ENCODE measurements at regions not wholly inside any gene's neighbourhood (a gene's known extent, or its start where the extent isn't known, plus 50 kb on each side); places are given as distances from the start of the nearest gene placed in this dataset.

DNA sequence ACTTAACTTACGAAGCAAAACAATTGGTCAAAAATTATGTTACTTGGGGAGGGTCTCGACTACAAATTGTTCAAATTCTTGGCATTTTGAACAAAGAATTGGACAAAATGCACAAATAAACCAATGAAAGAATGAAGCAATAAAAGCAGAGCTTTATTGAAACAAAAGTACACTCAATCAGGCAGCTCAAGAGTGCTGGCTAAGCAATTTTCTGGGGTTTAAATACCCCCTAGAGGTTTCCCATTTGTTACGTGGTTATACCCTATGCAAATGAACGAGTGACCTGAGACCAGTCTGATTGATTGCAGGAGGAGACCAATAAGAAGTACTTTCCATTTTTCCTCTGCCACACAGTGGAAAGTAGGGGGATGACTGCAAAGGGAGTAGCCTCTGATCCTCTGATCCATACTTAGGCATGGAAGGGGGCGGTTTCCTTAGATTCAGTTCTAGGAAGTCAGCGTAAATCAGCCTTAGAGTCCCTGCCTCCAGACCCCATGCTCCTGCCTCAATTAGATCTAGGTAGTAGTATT lies 228.6 kb downstream of the EFNB2 start:
- H3K4me3 ChIP-seq (ENCODE audit: low read length in 2 of 2), result no peak overlapping the region
- no peaks in the 10 kb centered on the region for H3K36me3 ChIP-seq (ENCODE audit: control insufficient read depth in 2 of 2, insufficient read depth in 2 of 2, low read length in 2 of 2)
- no peaks in the 10 kb centered on the region for H3K27me3 ChIP-seq (ENCODE audit: control insufficient read depth in 1 of 2, insufficient read depth in 2 of 2, low read length in 2 of 2)
- H3K9ac ChIP-seq (ENCODE audit: low read length in 2 of 2), result no peak overlapping the region
- no peaks in the 10 kb centered on the region for H3K9me3 ChIP-seq (ENCODE audit: control insufficient read depth in 2 of 2, low read length in 2 of 2)
- no peaks in the 10 kb centered on the region for H3K4me1 ChIP-seq (ENCODE audit: control insufficient read depth, insufficient read depth, low read length)
- H3K27ac ChIP-seq (ENCODE audit: low read length), result no peak overlapping the region

DNA sequence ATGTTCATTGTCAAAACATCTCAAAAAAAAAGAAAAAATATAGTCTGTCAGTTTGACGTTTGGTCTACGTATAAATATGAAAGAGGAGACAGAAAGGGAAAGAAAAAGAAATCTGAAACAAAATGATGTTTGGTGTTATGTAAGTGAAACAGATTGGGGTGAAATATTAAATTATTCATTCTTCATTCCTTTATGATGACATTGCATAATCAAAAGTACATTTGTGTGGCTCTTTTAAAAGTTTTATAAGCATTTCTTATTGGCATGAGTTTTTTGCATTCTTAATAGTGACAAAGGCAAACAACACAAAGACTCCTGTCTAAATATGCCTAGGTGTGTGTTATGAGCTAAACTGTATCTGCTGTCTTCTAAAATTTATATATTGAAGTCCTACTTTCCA lies 232.6 kb downstream of the EFNB2 start:
- Histone ChIP-seq H3K4me1 (ENCODE audit: control insufficient read depth, insufficient read depth, low read length) (no peaks in the 10 kb centered on the region), H3K27ac (ENCODE audit: low read length) (no peak overlapping the region), H3K36me3 (ENCODE audit: control insufficient read depth in 2 of 2, insufficient read depth in 2 of 2, low read length in 2 of 2) (no peaks in the 10 kb centered on the region), H3K9ac (ENCODE audit: low read length in 2 of 2) (no peak overlapping the region), H3K27me3 (ENCODE audit: control insufficient read depth in 1 of 2, insufficient read depth in 2 of 2, low read length in 2 of 2) (no peaks in the 10 kb centered on the region), H3K4me3 (ENCODE audit: low read length in 2 of 2) (no peak overlapping the region), H3K9me3 (ENCODE audit: control insufficient read depth in 2 of 2, low read length in 2 of 2) (no peaks in the 10 kb centered on the region)

DNA sequence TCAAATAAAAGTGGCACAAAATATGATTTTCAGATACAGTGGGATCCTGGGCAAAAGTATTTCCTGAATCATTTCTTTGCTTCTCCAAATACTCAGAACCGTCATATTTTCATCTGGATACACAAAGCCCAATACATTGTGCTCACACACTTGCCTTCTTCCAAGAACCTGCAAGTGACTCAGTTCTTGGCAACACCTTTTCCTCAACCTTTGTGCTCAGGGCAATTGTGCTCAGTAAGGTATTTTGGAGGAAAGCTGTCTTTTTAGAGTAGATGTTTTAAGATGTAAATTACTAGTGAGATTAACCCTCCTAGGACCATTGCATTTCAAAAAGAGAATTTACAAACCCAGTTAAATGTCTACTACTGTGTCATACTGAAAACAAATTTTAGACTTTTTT lies 233.5 kb downstream of the EFNB2 start:
- Histone ChIP-seq H3K9me3 (ENCODE audit: control insufficient read depth in 2 of 2, low read length in 2 of 2) (no peaks in the 10 kb centered on the region), H3K27me3 (ENCODE audit: control insufficient read depth in 1 of 2, insufficient read depth in 2 of 2, low read length in 2 of 2) (no peaks in the 10 kb centered on the region), H3K36me3 (ENCODE audit: control insufficient read depth in 2 of 2, insufficient read depth in 2 of 2, low read length in 2 of 2) (no peaks in the 10 kb centered on the region), H3K9ac (ENCODE audit: low read length in 2 of 2) (no peak overlapping the region), H3K4me3 (ENCODE audit: low read length in 2 of 2) (no peak overlapping the region), H3K27ac (ENCODE audit: low read length) (no peak overlapping the region), H3K4me1 (ENCODE audit: control insufficient read depth, insufficient read depth, low read length) (no peaks in the 10 kb centered on the region)

DNA sequence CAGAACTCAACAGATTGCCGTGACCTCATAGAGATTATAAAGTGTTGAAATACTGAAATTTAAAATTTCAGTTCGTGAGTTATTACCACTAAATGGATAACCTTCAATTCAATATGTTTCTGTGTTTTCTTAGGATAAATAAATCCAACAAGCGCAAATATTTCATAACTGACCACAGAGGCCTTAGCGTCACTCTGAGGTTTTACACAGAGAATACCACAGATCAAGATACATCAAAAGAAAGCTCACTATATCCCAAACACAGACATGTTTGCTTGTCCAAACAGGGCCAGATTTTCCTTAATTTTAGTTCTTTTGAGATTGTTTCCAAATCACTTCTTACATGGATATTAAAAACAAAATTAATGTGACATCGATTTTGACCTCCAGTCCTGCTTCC lies 235.8 kb downstream of the EFNB2 start:
- no peaks in the 10 kb centered on the region for H3K27me3 ChIP-seq (ENCODE audit: control insufficient read depth in 1 of 2, insufficient read depth in 2 of 2, low read length in 2 of 2)
- no peaks in the 10 kb centered on the region for H3K9me3 ChIP-seq (ENCODE audit: control insufficient read depth in 2 of 2, low read length in 2 of 2)
- H3K9ac ChIP-seq (ENCODE audit: low read length in 2 of 2), result no peak overlapping the region
- H3K4me3 ChIP-seq (ENCODE audit: low read length in 2 of 2), result no peak overlapping the region
- H3K4me1 ChIP-seq (ENCODE audit: control insufficient read depth, insufficient read depth, low read length), result no peaks in the 10 kb centered on the region
- H3K36me3 ChIP-seq (ENCODE audit: control insufficient read depth in 2 of 2, insufficient read depth in 2 of 2, low read length in 2 of 2), result no peaks in the 10 kb centered on the region
- no peak overlapping the region for H3K27ac ChIP-seq (ENCODE audit: low read length)

DNA sequence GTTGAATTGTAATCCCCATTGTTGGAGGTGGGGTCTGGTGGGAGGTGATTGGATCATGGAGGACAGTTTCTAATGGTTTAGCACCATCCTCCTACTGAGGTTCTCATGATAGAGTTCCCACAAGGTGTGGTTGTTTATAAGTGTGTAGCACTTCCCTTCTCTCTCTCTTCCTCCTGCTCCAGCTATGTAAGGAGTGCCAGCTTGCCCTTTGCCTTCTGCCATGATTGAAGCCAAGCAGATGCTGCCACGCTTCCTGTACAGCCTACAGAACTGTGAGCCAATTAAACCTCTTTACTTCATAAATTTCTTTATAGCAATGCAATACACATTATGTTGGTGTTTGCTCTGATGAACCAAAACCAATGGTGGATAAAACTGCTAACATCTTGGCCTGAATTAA lies 238.2 kb downstream of the EFNB2 start:
- Histone ChIP-seq H3K27ac (ENCODE audit: low read length) (no peak overlapping the region), H3K9ac (ENCODE audit: low read length in 2 of 2) (no peak overlapping the region)

DNA sequence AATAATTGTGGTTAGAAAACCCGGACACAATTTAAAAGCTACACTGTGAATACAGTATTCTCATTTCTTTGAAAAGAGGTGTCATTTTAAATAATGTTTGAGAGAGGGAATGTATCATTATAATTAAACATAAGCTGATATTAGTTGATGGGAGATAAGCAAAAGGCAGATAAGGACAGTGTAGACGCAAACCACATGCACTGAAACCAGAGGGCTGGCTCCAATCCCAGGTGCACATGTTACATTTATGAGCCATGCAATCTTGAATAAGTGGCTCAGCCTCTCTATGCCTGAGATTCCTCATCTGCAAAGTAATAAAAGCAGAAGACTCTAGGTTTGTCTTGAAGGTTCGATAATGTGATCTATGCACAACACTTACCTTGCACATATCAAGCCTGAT lies 238.7 kb downstream of the EFNB2 start:
- Histone ChIP-seq H3K36me3 (ENCODE audit: control insufficient read depth in 2 of 2, insufficient read depth in 2 of 2, low read length in 2 of 2) (no peaks in the 10 kb centered on the region), H3K27me3 (ENCODE audit: control insufficient read depth in 1 of 2, insufficient read depth in 2 of 2, low read length in 2 of 2) (no peaks in the 10 kb centered on the region), H3K9me3 (ENCODE audit: control insufficient read depth in 2 of 2, low read length in 2 of 2) (no peaks in the 10 kb centered on the region), H3K9ac (ENCODE audit: low read length in 2 of 2) (no peak overlapping the region), H3K4me1 (ENCODE audit: control insufficient read depth, insufficient read depth, low read length) (no peaks in the 10 kb centered on the region), H3K27ac (ENCODE audit: low read length) (no peak overlapping the region), H3K4me3 (ENCODE audit: low read length in 2 of 2) (no peak overlapping the region)

More for the DNA sequence above, 238.2 kb downstream of the EFNB2 start:
- no peaks in the 10 kb centered on the region for H3K27me3 ChIP-seq (ENCODE audit: control insufficient read depth in 1 of 2, insufficient read depth in 2 of 2, low read length in 2 of 2)
- no peaks in the 10 kb centered on the region for H3K4me1 ChIP-seq (ENCODE audit: control insufficient read depth, insufficient read depth, low read length)
- H3K4me3 ChIP-seq (ENCODE audit: low read length in 2 of 2), result no peak overlapping the region
- H3K9me3 ChIP-seq (ENCODE audit: control insufficient read depth in 2 of 2, low read length in 2 of 2), result no peaks in the 10 kb centered on the region
- H3K36me3 ChIP-seq (ENCODE audit: control insufficient read depth in 2 of 2, insufficient read depth in 2 of 2, low read length in 2 of 2), result no peaks in the 10 kb centered on the region

DNA sequence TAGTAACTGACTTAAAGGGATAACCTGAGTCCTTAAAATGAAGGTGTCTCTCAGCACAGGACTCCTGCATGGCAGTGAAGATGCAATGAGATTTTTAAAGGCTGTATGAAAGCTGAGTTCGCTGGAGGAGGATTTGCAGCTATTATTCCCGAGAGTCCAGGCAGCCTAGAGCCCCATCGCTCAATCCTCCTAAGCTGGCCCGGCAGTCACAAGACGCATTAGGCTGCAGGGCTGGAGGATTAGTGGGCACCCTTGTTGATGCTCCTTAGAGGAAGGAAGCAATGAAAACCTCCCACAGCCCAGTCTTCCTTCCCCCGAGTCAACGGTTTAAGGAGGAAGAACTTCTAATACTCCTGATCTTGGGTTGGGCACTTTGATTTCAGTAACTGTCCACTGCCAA lies 239.5 kb downstream of the EFNB2 start:
- Histone ChIP-seq H3K9ac (ENCODE audit: low read length in 2 of 2) (no peak overlapping the region), H3K9me3 (ENCODE audit: control insufficient read depth in 2 of 2, low read length in 2 of 2) (no peaks in the 10 kb centered on the region), H3K27me3 (ENCODE audit: control insufficient read depth in 1 of 2, insufficient read depth in 2 of 2, low read length in 2 of 2) (no peaks in the 10 kb centered on the region), H3K4me1 (ENCODE audit: control insufficient read depth, insufficient read depth, low read length) (no peaks in the 10 kb centered on the region), H3K4me3 (ENCODE audit: low read length in 2 of 2) (no peak overlapping the region), H3K27ac (ENCODE audit: low read length) (no peak overlapping the region), H3K36me3 (ENCODE audit: control insufficient read depth in 2 of 2, insufficient read depth in 2 of 2, low read length in 2 of 2) (no peaks in the 10 kb centered on the region)

DNA sequence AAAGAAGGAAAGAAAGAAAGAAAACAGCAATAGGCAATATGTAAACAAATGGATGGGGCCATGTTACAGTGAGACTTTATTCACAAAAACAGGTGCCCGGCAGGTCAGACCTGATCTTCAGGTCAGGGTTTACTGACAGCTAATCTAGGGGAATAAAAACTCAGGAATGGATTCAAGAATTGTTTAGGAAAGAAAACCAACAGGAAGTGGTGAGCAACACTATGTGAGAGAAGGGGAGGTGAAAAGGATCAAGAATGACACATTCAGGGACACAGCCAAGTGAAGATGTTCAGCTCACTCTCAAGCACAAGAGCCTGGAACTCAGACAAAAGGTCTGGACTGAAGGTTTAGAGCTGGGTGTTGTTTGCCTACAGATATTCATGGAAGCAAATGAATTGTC lies 244.5 kb downstream of the EFNB2 start:
- Histone ChIP-seq H3K36me3 (ENCODE audit: control insufficient read depth in 2 of 2, insufficient read depth in 2 of 2, low read length in 2 of 2) (no peaks in the 10 kb centered on the region), H3K27me3 (ENCODE audit: control insufficient read depth in 1 of 2, insufficient read depth in 2 of 2, low read length in 2 of 2) (no peaks in the 10 kb centered on the region), H3K4me1 (ENCODE audit: control insufficient read depth, insufficient read depth, low read length) (no peaks in the 10 kb centered on the region), H3K4me3 (ENCODE audit: low read length in 2 of 2) (no peak overlapping the region), H3K9me3 (ENCODE audit: control insufficient read depth in 2 of 2, low read length in 2 of 2) (no peaks in the 10 kb centered on the region), H3K27ac (ENCODE audit: low read length) (no peak overlapping the region), H3K9ac (ENCODE audit: low read length in 2 of 2) (no peak overlapping the region)

DNA sequence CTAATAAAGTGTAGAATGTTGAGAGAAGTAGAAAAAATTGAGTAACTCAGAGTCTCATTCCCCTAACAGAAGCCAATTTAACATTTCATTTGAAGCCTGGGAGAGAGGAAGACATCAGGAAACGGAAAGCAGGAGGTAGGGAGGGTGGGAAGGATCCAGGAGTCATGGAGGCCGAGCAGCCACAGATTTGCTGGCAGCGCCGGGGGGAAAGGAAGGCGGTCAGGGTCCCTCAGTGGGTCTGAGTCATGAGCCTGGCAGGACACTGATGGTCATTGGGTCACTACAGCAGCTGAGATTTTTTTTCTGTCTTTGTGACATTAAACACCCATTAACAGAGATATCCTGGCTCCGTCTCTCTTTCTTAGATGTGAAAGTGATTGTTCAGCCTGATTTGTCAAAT lies 248.1 kb downstream of the EFNB2 start:
- Histone ChIP-seq H3K27me3 (ENCODE audit: control insufficient read depth in 1 of 2, insufficient read depth in 2 of 2, low read length in 2 of 2) (no peaks in the 10 kb centered on the region), H3K9ac (ENCODE audit: low read length in 2 of 2) (no peak overlapping the region), H3K36me3 (ENCODE audit: control insufficient read depth in 2 of 2, insufficient read depth in 2 of 2, low read length in 2 of 2) (no peaks in the 10 kb centered on the region), H3K9me3 (ENCODE audit: control insufficient read depth in 2 of 2, low read length in 2 of 2) (no peaks in the 10 kb centered on the region), H3K4me3 (ENCODE audit: low read length in 2 of 2) (no peak overlapping the region), H3K27ac (ENCODE audit: low read length) (no peak overlapping the region), H3K4me1 (ENCODE audit: control insufficient read depth, insufficient read depth, low read length) (no peaks in the 10 kb centered on the region)

DNA sequence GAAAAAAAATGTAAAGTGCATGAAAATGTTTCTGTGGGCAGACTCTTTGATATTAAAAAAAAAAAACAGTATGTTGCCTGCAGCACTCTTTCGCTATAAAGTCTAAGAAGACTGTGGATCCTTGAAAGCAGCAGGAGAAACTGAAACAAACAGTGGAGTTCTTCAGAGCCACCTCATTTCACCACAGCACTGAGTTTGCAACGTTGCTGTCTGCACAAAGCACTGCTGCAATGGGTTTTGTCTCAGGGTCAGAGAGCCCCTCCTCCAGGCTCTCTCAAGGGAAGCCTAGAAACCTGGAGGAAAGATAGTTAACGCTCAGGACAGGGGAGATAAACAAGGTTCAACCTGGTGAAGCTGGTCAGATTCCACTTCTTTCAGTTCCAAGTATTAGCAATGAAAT lies 248.7 kb downstream of the EFNB2 start:
- no peaks in the 10 kb centered on the region for H3K4me1 ChIP-seq (ENCODE audit: control insufficient read depth, insufficient read depth, low read length)
- H3K27me3 ChIP-seq (ENCODE audit: control insufficient read depth in 1 of 2, insufficient read depth in 2 of 2, low read length in 2 of 2), result no peaks in the 10 kb centered on the region
- H3K27ac ChIP-seq (ENCODE audit: low read length), result no peak overlapping the region
- no peaks in the 10 kb centered on the region for H3K36me3 ChIP-seq (ENCODE audit: control insufficient read depth in 2 of 2, insufficient read depth in 2 of 2, low read length in 2 of 2)
- H3K9me3 ChIP-seq (ENCODE audit: control insufficient read depth in 2 of 2, low read length in 2 of 2), result peaks cover 0 to 3% of the 10 kb centered on the region in 2 donors
- no peak overlapping the region for H3K9ac ChIP-seq (ENCODE audit: low read length in 2 of 2)
- H3K4me3 ChIP-seq (ENCODE audit: low read length in 2 of 2), result no peak overlapping the region

DNA sequence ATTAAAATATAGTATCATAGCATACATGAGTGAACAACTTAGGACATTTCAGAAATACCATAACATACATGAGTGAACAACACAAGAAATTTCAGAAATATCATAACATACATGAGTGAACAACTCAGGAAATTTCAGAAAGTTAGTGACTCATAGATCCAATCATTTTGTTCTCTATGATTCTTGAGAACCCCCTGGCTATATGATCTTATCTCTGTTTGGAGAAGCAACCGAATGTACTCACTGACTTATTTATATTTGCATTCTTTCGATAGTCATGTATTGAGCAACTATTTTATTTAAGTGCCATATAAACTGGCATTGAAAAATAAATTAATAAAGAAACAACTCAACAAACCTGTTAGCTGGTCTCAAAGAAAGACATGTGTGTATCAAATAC lies 251.1 kb downstream of the EFNB2 start:
- Histone ChIP-seq H3K36me3 (ENCODE audit: control insufficient read depth in 2 of 2, insufficient read depth in 2 of 2, low read length in 2 of 2) (no peaks in the 10 kb centered on the region), H3K9me3 (ENCODE audit: control insufficient read depth in 2 of 2, low read length in 2 of 2) (peaks cover 0 to 3% of the 10 kb centered on the region in 2 donors), H3K4me1 (ENCODE audit: control insufficient read depth, insufficient read depth, low read length) (no peaks in the 10 kb centered on the region), H3K27me3 (ENCODE audit: control insufficient read depth in 1 of 2, insufficient read depth in 2 of 2, low read length in 2 of 2) (no peaks in the 10 kb centered on the region), H3K27ac (ENCODE audit: low read length) (no peak overlapping the region), H3K4me3 (ENCODE audit: low read length in 2 of 2) (no peak overlapping the region), H3K9ac (ENCODE audit: low read length in 2 of 2) (no peak overlapping the region)
